SK-N-SH treated with all-trans-retinoic acid at 6 μM for 48 hours (cell line): ENCODE measurements at regions not wholly inside any gene's neighbourhood (a gene's known extent, or its start where the extent isn't known, plus 50 kb on each side); places are given as distances from the start of the nearest gene placed in this dataset.

Source experiments
- ATAC-seq: fragments of 200-7000 bp; cut with Tn5 transposase; 3 replicates; pipeline ENCODE4 v1.9.1; 2020; ENCODE audit warnings: mild to moderate bottlenecking, moderate library complexity
- BACH2 ChIP-seq: fragments of 250-450 bp; sonication (Bioruptor Pico); IDR thresholded peaks from 2 replicates; pipeline ENCODE4 v1.9.0; 2021; ENCODE audit warnings: mild to moderate bottlenecking, borderline replicate concordance
- CSDC2 ChIP-seq: fragments of 250-450 bp; sonication (Bioruptor Pico); IDR thresholded peaks from 2 replicates; pipeline ENCODE4 v1.5.0; 2020; ENCODE audit warnings: mild to moderate bottlenecking, moderate library complexity
- CSRNP3 ChIP-seq: fragments of 250-450 bp; sonication (Bioruptor Pico); IDR thresholded peaks from 2 replicates; pipeline ENCODE4 v1.5.1; 2021; ENCODE audit warnings: mild to moderate bottlenecking, moderate library complexity
- ESRRG ChIP-seq: fragments of 250-450 bp; sonication (Bioruptor Pico); IDR thresholded peaks from 2 replicates; pipeline ENCODE4 v1.6.1; 2021; ENCODE audit warnings: mild to moderate bottlenecking
- GLIS3 ChIP-seq: fragments of 250-450 bp; sonication (Bioruptor Pico); IDR thresholded peaks from 2 replicates; pipeline ENCODE4 v1.5.0; 2020; ENCODE audit warnings: mild to moderate bottlenecking, moderate library complexity
- ISL1 ChIP-seq: fragments of 250-450 bp; sonication (Bioruptor Pico); IDR thresholded peaks from 2 replicates; pipeline ENCODE4 v2.1.2; 2022; ENCODE audit warnings: mild to moderate bottlenecking, moderate library complexity
- OSR1 ChIP-seq: fragments of 250-450 bp; sonication (Bioruptor Pico); IDR thresholded peaks from 2 replicates; pipeline ENCODE4 v1.8.0; 2022; ENCODE audit warnings: moderate library complexity, mild to moderate bottlenecking, inconsistent platforms
- PPARA ChIP-seq: fragments of 250-450 bp; sonication (Bioruptor Pico); IDR thresholded peaks from 2 replicates; pipeline ENCODE4 v1.5.0; 2020; ENCODE audit warnings: mild to moderate bottlenecking, borderline replicate concordance
- RARB ChIP-seq: fragments of 250-450 bp; sonication (Bioruptor Pico); IDR thresholded peaks from 2 replicates; pipeline ENCODE4 v1.8.0; 2021; ENCODE audit warnings: mild to moderate bottlenecking, moderate library complexity
- SNAI2 ChIP-seq: fragments of 250-450 bp; sonication (Bioruptor Pico); IDR thresholded peaks from 2 replicates; pipeline ENCODE4 v1.5.0; 2020; ENCODE audit warnings: mild to moderate bottlenecking, moderate library complexity
- TCF4 ChIP-seq: fragments of 250-450 bp; sonication (Bioruptor Pico); IDR thresholded peaks from 2 replicates; pipeline ENCODE4 v1.8.0; 2021; ENCODE audit warnings: mild to moderate bottlenecking, moderate library complexity, borderline replicate concordance
- TOX ChIP-seq: fragments of 250-450 bp; sonication (Bioruptor Pico); IDR thresholded peaks from 2 replicates; pipeline ENCODE4 v1.8.0; 2021; ENCODE audit warnings: mild to moderate bottlenecking, moderate library complexity, borderline replicate concordance
- ZC3H10 ChIP-seq: fragments of 250-450 bp; sonication (Bioruptor Pico); IDR thresholded peaks from 2 replicates; pipeline ENCODE4 v1.5.1; 2021; ENCODE audit warnings: mild to moderate bottlenecking, moderate library complexity
- ZFP3 ChIP-seq: fragments of 250-450 bp; sonication (Bioruptor Pico); IDR thresholded peaks from 2 replicates; pipeline ENCODE4 v1.5.0; 2020; ENCODE audit warnings: mild to moderate bottlenecking, moderate library complexity
- ZFP30 ChIP-seq: fragments of 450-650 bp; formaldehyde crosslinking; IDR thresholded peaks from 2 replicates; pipeline ENCODE4 v1.5.0; 2022; ENCODE audit warnings: mild to moderate bottlenecking, moderate library complexity
- ZNF70 ChIP-seq: fragments of 450-650 bp; formaldehyde crosslinking; IDR thresholded peaks from 2 replicates; pipeline ENCODE4 v1.5.0; 2020; ENCODE audit warnings: mild to moderate bottlenecking, moderate library complexity
- TF ChIP-seq, protein P1 (sequence below): fragments of 250-450 bp; sonication (Bioruptor Pico); IDR thresholded peaks from 2 replicates; pipeline ENCODE4 v1.5.0; 2020; ENCODE audit warnings: mild to moderate bottlenecking, moderate library complexity
- TF ChIP-seq, protein P2 (sequence below): fragments of 250-450 bp; sonication (Bioruptor Pico); IDR thresholded peaks from 2 replicates; pipeline ENCODE4 v1.8.0; 2021; ENCODE audit warnings: low read depth, mild to moderate bottlenecking, moderate library complexity, borderline replicate concordance
- TF ChIP-seq, protein P3 (sequence below): fragments of 250-450 bp; sonication (Bioruptor Pico); IDR thresholded peaks from 2 replicates; pipeline ENCODE4 v1.8.0; 2020; ENCODE audit warnings: mild to moderate bottlenecking, moderate library complexity, borderline replicate concordance
- TF ChIP-seq, protein P4 (sequence below): fragments of 250-450 bp; sonication (Bioruptor Pico); IDR thresholded peaks from 2 replicates; pipeline ENCODE4 v1.5.1; 2020; ENCODE audit warnings: low read depth, mild to moderate bottlenecking, moderate library complexity

DNA sequence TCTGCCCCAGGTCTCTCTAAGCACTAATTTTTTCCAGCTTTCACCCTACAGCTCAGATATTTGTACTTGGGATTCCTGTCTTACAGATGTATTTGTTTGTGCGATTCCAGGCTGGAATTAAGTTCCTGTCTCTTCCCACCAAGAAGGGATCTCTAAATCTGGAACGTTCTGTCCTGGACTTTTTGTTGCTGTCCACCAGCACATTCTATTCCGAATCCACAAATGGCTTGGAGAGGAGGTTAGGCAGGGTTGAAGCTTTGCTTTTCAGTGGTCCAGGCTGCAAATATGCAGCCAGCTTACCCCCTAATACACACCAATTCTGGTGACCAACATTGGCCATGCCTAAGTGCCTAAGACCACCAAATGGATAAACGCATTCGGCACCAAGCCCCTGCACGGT, 315.0 kb downstream of the TNS1 start:
- TF ChIP-seq, protein P1, sequence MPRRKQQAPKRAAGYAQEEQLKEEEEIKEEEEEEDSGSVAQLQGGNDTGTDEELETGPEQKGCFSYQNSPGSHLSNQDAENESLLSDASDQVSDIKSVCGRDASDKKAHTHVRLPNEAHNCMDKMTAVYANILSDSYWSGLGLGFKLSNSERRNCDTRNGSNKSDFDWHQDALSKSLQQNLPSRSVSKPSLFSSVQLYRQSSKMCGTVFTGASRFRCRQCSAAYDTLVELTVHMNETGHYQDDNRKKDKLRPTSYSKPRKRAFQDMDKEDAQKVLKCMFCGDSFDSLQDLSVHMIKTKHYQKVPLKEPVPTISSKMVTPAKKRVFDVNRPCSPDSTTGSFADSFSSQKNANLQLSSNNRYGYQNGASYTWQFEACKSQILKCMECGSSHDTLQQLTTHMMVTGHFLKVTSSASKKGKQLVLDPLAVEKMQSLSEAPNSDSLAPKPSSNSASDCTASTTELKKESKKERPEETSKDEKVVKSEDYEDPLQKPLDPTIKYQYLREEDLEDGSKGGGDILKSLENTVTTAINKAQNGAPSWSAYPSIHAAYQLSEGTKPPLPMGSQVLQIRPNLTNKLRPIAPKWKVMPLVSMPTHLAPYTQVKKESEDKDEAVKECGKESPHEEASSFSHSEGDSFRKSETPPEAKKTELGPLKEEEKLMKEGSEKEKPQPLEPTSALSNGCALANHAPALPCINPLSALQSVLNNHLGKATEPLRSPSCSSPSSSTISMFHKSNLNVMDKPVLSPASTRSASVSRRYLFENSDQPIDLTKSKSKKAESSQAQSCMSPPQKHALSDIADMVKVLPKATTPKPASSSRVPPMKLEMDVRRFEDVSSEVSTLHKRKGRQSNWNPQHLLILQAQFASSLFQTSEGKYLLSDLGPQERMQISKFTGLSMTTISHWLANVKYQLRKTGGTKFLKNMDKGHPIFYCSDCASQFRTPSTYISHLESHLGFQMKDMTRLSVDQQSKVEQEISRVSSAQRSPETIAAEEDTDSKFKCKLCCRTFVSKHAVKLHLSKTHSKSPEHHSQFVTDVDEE: no peak
- TF ChIP-seq CSRNP3 (CRISPR knock-in tag): no peak
- TF ChIP-seq ZC3H10 (CRISPR knock-in tag): no peak
- TF ChIP-seq, protein P2, sequence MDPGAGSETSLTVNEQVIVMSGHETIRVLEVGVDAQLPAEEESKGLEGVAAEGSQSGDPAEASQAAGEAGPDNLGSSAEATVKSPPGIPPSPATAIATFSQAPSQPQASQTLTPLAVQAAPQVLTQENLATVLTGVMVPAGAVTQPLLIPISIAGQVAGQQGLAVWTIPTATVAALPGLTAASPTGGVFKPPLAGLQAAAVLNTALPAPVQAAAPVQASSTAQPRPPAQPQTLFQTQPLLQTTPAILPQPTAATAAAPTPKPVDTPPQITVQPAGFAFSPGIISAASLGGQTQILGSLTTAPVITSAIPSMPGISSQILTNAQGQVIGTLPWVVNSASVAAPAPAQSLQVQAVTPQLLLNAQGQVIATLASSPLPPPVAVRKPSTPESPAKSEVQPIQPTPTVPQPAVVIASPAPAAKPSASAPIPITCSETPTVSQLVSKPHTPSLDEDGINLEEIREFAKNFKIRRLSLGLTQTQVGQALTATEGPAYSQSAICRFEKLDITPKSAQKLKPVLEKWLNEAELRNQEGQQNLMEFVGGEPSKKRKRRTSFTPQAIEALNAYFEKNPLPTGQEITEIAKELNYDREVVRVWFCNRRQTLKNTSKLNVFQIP (CRISPR knock-in tag): no peak
- no peak for TF ChIP-seq BACH2
- TF ChIP-seq OSR1 (CRISPR knock-in tag): no peak
- TF ChIP-seq ESRRG (CRISPR knock-in tag): no peak
- ATAC-seq: no peak

- TF ChIP-seq PPARA (CRISPR knock-in tag) (no peak), BACH2 (no peak), GLIS3 (CRISPR knock-in tag) (no peak), ZFP3 (no peak), ISL1 (no peak), CSRNP3 (CRISPR knock-in tag) (no peak), SNAI2 (CRISPR knock-in tag) (no peak), RARB (CRISPR knock-in tag) (no peak), OSR1 (CRISPR knock-in tag) (no peak), CSDC2 (CRISPR knock-in tag) (no peak), ZFP30 (CRISPR knock-in tag) (no peak)
- TF ChIP-seq, protein P3, sequence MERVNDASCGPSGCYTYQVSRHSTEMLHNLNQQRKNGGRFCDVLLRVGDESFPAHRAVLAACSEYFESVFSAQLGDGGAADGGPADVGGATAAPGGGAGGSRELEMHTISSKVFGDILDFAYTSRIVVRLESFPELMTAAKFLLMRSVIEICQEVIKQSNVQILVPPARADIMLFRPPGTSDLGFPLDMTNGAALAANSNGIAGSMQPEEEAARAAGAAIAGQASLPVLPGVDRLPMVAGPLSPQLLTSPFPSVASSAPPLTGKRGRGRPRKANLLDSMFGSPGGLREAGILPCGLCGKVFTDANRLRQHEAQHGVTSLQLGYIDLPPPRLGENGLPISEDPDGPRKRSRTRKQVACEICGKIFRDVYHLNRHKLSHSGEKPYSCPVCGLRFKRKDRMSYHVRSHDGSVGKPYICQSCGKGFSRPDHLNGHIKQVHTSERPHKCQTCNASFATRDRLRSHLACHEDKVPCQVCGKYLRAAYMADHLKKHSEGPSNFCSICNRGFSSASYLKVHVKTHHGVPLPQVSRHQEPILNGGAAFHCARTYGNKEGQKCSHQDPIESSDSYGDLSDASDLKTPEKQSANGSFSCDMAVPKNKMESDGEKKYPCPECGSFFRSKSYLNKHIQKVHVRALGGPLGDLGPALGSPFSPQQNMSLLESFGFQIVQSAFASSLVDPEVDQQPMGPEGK (CRISPR knock-in tag): no peak
- TF ChIP-seq, protein P2 (CRISPR knock-in tag): no peak
- no peak; the same call in 2 of the 3 replicates for ATAC-seq
Observed at GRCh38 chr2:217685255-217685605, 317.6 kb downstream of the TNS1 start.

DNA sequence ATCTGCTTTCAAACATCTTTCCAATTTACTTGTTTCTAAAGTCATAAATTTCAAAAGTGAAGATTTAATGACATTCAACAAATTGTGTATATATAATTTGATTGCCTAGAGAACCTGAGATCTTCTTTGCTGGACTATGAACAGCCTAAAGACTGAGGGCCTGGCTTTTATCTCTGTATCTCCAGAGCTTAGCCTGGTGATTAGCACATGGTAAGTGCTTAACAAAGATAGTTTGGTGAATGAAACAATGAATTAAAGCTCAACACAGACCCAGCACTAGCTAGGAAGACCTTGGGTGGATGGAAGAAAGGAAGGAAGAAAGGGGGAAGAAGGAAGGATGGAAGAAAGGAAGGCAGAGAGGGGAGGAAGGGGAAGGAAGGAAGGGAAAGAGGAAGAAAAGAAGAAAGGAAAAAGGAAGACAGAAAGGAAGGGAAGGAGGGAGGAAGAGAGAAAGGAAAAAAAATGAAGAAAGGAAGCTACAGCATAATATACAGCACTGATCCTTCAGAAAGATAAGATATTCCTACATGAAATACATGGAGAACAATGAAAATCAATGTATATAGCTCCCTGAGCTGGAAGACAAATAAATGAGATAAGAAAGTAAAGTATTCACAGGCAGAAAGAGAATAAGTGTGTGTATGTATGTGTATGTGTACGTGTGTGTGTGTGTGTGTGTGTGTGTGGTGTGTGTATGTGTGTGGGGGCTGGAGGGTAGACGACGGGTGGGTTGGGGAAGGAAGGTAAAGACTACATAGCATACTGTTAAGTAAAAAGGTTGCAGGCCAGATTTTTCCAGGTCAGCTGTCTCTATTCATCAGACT, 318.2 kb downstream of the TNS1 start:
- no peak for ATAC-seq
- TF ChIP-seq PPARA (CRISPR knock-in tag): no peak
- no peak for TF ChIP-seq RARB (CRISPR knock-in tag)
- TF ChIP-seq, protein P4, sequence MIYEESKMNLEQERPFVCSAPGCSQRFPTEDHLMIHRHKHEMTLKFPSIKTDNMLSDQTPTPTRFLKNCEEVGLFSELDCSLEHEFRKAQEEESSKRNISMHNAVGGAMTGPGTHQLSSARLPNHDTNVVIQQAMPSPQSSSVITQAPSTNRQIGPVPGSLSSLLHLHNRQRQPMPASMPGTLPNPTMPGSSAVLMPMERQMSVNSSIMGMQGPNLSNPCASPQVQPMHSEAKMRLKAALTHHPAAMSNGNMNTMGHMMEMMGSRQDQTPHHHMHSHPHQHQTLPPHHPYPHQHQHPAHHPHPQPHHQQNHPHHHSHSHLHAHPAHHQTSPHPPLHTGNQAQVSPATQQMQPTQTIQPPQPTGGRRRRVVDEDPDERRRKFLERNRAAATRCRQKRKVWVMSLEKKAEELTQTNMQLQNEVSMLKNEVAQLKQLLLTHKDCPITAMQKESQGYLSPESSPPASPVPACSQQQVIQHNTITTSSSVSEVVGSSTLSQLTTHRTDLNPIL (CRISPR knock-in tag): no peak
- no peak for TF ChIP-seq TCF4 (CRISPR knock-in tag)
- TF ChIP-seq ZC3H10 (CRISPR knock-in tag): no peak
- no peak for TF ChIP-seq ZNF70
- TF ChIP-seq TOX (CRISPR knock-in tag): no peak
- TF ChIP-seq, protein P1: no peak
- TF ChIP-seq BACH2: no peak
